H1 (cell line): ENCODE measurements at regions not wholly inside any gene's neighbourhood (a gene's known extent, or its start where the extent isn't known, plus 50 kb on each side); places are given as distances from the start of the nearest gene placed in this dataset.

ENCODE experiments used
- BACH1 ChIP-seq: IDR thresholded peaks from 2 replicates; pipeline ENCODE4 v1.6.1; 2012; ENCODE audit warnings: low read length, improper control_type of control experiment
- SUZ12 ChIP-seq: fragments of 200-600 bp; sonication (generic); IDR thresholded peaks from 2 replicates; pipeline ENCODE4 v1.6.1; 2012; ENCODE audit warnings: mild to moderate bottlenecking, inconsistent platforms, low read length, moderate library complexity, mixed read lengths
- TBP ChIP-seq: IDR thresholded peaks from 2 replicates; pipeline ENCODE4 v1.6.1; 2011; ENCODE audit warnings: low read depth, low read length, improper control_type of control experiment
- TF ChIP-seq, protein P1 (sequence below), 3 experiments: IDR thresholded peaks; 1 replicate in 2 of 3; 2 replicates in 1 of 3; pipeline versions ENCODE4 v1.5.1 to v1.6.1; 2011; ENCODE audit warnings: low read length in 3 of 3, mild to moderate bottlenecking in 3 of 3, inconsistent platforms in 2 of 3, low read depth in 1 of 3, moderate library complexity in 1 of 3; ENCODE audit not compliant: insufficient read depth in 1 of 3; ENCODE audit errors: control extremely low read depth in 1 of 3

DNA sequence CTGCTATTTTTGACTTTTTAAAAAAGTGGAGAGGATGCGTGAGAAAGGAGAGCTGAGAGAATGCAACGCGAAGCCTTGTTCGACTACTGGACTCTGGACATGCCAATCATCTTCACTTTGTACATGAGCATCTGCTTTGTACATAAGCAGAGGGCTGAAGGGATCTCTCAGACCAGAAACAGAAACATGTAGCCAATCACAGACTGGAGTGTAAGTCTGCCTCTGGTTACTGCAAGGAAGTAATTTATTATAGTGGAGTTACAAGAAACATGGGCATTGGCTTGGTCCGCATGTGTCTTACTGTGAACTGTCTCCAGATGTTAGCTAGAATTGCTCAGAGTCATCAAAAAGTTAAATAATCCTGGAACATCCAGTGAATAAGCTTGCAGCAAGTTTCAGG, 190.0 kb upstream of the GRAMD2B start (continued):
- TF ChIP-seq, protein P1, sequence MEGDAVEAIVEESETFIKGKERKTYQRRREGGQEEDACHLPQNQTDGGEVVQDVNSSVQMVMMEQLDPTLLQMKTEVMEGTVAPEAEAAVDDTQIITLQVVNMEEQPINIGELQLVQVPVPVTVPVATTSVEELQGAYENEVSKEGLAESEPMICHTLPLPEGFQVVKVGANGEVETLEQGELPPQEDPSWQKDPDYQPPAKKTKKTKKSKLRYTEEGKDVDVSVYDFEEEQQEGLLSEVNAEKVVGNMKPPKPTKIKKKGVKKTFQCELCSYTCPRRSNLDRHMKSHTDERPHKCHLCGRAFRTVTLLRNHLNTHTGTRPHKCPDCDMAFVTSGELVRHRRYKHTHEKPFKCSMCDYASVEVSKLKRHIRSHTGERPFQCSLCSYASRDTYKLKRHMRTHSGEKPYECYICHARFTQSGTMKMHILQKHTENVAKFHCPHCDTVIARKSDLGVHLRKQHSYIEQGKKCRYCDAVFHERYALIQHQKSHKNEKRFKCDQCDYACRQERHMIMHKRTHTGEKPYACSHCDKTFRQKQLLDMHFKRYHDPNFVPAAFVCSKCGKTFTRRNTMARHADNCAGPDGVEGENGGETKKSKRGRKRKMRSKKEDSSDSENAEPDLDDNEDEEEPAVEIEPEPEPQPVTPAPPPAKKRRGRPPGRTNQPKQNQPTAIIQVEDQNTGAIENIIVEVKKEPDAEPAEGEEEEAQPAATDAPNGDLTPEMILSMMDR (IDR thresholded peaks at IDR 0.05; ENCODE audit: control extremely low read depth in 1 of 3, insufficient read depth in 1 of 3, low read depth in 1 of 3, low read length in 3 of 3) = no peak
- TF ChIP-seq TBP (no peak), BACH1 (no peak), SUZ12 (no peak)
